Panc1 (cell line): ENCODE measurements at regions not wholly inside any gene's neighbourhood (a gene's known extent, or its start where the extent isn't known, plus 50 kb on each side); places are given as distances from the start of the nearest gene placed in this dataset.

Source experiments
- ATAC-seq: fragments of 200-7000 bp; cut with Tn5 transposase; 2 replicates; pipeline ENCODE4 v1.9.1; 2020; ENCODE audit warnings: mild to moderate bottlenecking, moderate library complexity
- BruUV-seq: library from RNA; stranded (reverse); fragments of 400-500 nt; replicated peaks from 2 replicates; lab custom pipeline; 2021; lab: Mats Ljungman, UMichigan
- CTCF ChIA-PET: fragments of 300-600 bp; sonication (Branson Sonifier 250); formaldehyde crosslinking; loops from one replicate; lab custom pipeline; 2022; ENCODE audit warnings: antibody characterized with exemption; lab: Charles Lee
- POLR2A ChIA-PET: fragments of 300-600 bp; sonication (Branson Sonifier 250); formaldehyde crosslinking; loops from one replicate; lab custom pipeline; 2022; ENCODE audit warnings: antibody characterized with exemption; lab: Charles Lee
- DNase-seq: peaks from one replicate; pipeline ENCODE4 v3.0.0-alpha.2; 2010; ENCODE audit warnings: low read depth, low spot score
- H3K27ac ChIP-seq: 2 replicates; pipeline ENCODE4 v1.5.1; 2011; ENCODE audit warnings: mild to moderate bottlenecking, low read length, inconsistent platforms
- H3K27me3 ChIP-seq: fragments of 200-500 bp; sonication (Bioruptor generic); 2 replicates; pipeline ENCODE4 v1.6.0; 2014; ENCODE audit warnings: low read length, inconsistent platforms; ENCODE audit not compliant: control insufficient read depth, insufficient read depth
- H3K36me3 ChIP-seq: fragments of 200-500 bp; sonication (Bioruptor generic); 2 replicates; pipeline ENCODE4 v1.5.1; 2014; ENCODE audit warnings: inconsistent platforms, mild to moderate bottlenecking, low read length, moderate library complexity; ENCODE audit not compliant: control insufficient read depth, insufficient read depth
- H3K4me1 ChIP-seq: 2 replicates; pipeline ENCODE4 v1.5.1; 2011; ENCODE audit warnings: inconsistent platforms, mild to moderate bottlenecking, low read length, moderate library complexity; ENCODE audit not compliant: control insufficient read depth, insufficient read depth
- H3K4me3 ChIP-seq, 2 experiments: 2 replicates each; pipeline ENCODE4 v1.5.1; 2011 to 2012; ENCODE audit warnings: low read depth in 2 of 2, low read length in 2 of 2, mild to moderate bottlenecking in 2 of 2, inconsistent platforms in 1 of 2, moderate library complexity in 1 of 2
- H3K9me3 ChIP-seq: fragments of 200-500 bp; sonication (Bioruptor generic); 2 replicates; pipeline ENCODE4 v1.5.1; 2014; ENCODE audit warnings: low read depth, mild to moderate bottlenecking, inconsistent platforms, low read length, moderate library complexity; ENCODE audit not compliant: control insufficient read depth, insufficient read depth
- POLR2AphosphoS5 ChIP-seq: IDR thresholded peaks from 2 replicates; pipeline ENCODE4 v1.6.1; 2012; ENCODE audit warnings: mild to moderate bottlenecking, low read depth, low read length, moderate library complexity
- REST ChIP-seq, 2 experiments: IDR thresholded peaks; 2 replicates each; pipeline ENCODE4 v1.6.1; 2011 to 2012; ENCODE audit warnings: low read depth in 2 of 2, control low read depth in 1 of 2, low read length in 1 of 2, mild to moderate bottlenecking in 1 of 2, moderate library complexity in 1 of 2; ENCODE audit not compliant: insufficient read depth in 1 of 2
- SIN3A ChIP-seq: IDR thresholded peaks from 2 replicates; pipeline ENCODE4 v1.6.1; 2012; ENCODE audit warnings: low read depth, mild to moderate bottlenecking, low read length, moderate library complexity, borderline replicate concordance; ENCODE audit not compliant: insufficient read depth
- TCF7L2 ChIP-seq: IDR thresholded peaks from 2 replicates; pipeline ENCODE4 v1.6.1; 2011; ENCODE audit warnings: mild to moderate bottlenecking, low read depth, low read length, inconsistent platforms
- in situ Hi-C: cut with HindIII; loops from 2 replicates; pipeline ENCODE4 v1.10.0; 2016; ENCODE audit warnings: low sequenced_read_pairs, low pct_unique_long_range_greater_than_20kb
- intact Hi-C: fragments of 100-400 bp; cut with micrococcal nuclease; formaldehyde crosslinking; loops from one replicate; pipeline ENCODE4 v1.10.0; 2022; ENCODE audit not compliant: unreplicated experiment
- TF ChIP-seq, protein P1 (sequence below): fragments of 450-650 bp; IDR thresholded peaks from 2 replicates; pipeline ENCODE4 v1.5.1; 2017; ENCODE audit warnings: mild to moderate bottlenecking

DNA sequence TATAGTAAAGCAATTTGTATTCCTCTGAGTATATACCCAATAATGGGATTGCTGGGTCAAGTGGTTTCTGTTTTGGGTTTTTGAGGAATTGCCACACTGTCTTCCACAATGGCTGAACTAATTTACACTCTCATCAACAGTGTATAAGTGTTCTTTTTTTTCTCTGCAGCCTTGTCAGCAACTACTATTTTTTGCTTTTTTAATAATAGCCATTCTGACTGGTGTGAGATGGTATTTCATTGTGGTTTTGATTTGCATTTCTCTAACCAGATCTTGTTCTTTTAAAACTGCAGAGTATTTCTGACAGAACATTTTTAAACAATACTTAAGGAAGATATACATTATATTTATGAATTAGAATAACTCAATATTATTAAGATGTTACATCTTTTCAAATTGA lies 1140.5 kb upstream of the CNTN5 start:
- Histone ChIP-seq H3K9me3 (no peaks in the 10 kb centered on the region), H3K4me3 (no peak overlapping the region), H3K36me3 (no peaks in the 10 kb centered on the region), H3K27ac (no peak overlapping the region), H3K27me3 (no peaks in the 10 kb centered on the region), H3K4me1 (no peaks in the 10 kb centered on the region)
- no peak for ATAC-seq
- no TSS peak for BruUV-seq
- POLR2A ChIA-PET = no interaction called here
- no peak for DNase-seq
- intact Hi-C loops (no loop called here), in situ Hi-C loops (no loop called here)
- TF ChIP-seq TCF7L2 = no peak
- TF ChIP-seq REST (IDR thresholded peaks at IDR 0.05; ENCODE audit: insufficient read depth in 1 of 2, low read depth in 2 of 2, low read length in 1 of 2) = no peak
- no peak for TF ChIP-seq SIN3A
- no peak for TF ChIP-seq POLR2AphosphoS5
- TF ChIP-seq, protein P1, sequence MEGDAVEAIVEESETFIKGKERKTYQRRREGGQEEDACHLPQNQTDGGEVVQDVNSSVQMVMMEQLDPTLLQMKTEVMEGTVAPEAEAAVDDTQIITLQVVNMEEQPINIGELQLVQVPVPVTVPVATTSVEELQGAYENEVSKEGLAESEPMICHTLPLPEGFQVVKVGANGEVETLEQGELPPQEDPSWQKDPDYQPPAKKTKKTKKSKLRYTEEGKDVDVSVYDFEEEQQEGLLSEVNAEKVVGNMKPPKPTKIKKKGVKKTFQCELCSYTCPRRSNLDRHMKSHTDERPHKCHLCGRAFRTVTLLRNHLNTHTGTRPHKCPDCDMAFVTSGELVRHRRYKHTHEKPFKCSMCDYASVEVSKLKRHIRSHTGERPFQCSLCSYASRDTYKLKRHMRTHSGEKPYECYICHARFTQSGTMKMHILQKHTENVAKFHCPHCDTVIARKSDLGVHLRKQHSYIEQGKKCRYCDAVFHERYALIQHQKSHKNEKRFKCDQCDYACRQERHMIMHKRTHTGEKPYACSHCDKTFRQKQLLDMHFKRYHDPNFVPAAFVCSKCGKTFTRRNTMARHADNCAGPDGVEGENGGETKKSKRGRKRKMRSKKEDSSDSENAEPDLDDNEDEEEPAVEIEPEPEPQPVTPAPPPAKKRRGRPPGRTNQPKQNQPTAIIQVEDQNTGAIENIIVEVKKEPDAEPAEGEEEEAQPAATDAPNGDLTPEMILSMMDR = no peak
- CTCF ChIA-PET = no interaction called here

- Histone ChIP-seq H3K9me3 (no peaks in the 10 kb centered on the region), H3K27ac (no peak overlapping the region), H3K4me1 (no peaks in the 10 kb centered on the region), H3K4me3 (no peak overlapping the region), H3K27me3 (no peaks in the 10 kb centered on the region), H3K36me3 (no peaks in the 10 kb centered on the region)
- in situ Hi-C loops (no loop called here), intact Hi-C loops (no loop called here)
- ChIA-PET POLR2A (no interaction called here), CTCF (no interaction called here)
- TF ChIP-seq POLR2AphosphoS5 = no peak
- no TSS peak for BruUV-seq
- DNase-seq (no peak), ATAC-seq (no peak)
These were observed 1137.7 kb upstream of the CNTN5 start for GRCh38 chr11:97883086-97883485.

GRCh38 chr11:97888641-97889040 lies 1132.1 kb upstream of the CNTN5 start:
- in situ Hi-C loops = no loop called here
- H3K27ac ChIP-seq = no peak overlapping the region
- POLR2A ChIA-PET = no interaction called here
- TF ChIP-seq TCF7L2 (no peak), POLR2AphosphoS5 (no peak), REST (IDR thresholded peaks at IDR 0.05; ENCODE audit: insufficient read depth in 1 of 2, low read depth in 2 of 2, low read length in 1 of 2) (no peak), SIN3A (no peak)
- TF ChIP-seq, protein P1 = no peak
- intact Hi-C loops = no loop called here
- no TSS peak for BruUV-seq
- CTCF ChIA-PET = no interaction called here
- no peaks in the 10 kb centered on the region for H3K27me3 ChIP-seq
- H3K4me1 ChIP-seq = no peaks in the 10 kb centered on the region
- no peak for ATAC-seq
- no peak overlapping the region for H3K4me3 ChIP-seq
- no peaks in the 10 kb centered on the region for H3K36me3 ChIP-seq
- peaks cover 4% of the 10 kb centered on the region; the same call in 1 of the 2 replicates for H3K9me3 ChIP-seq
- DNase-seq = no peak
